ENCODE measurements at regions not wholly inside any gene's neighbourhood (a gene's known extent, or its start where the extent isn't known, plus 50 kb on each side); places are given as distances from the start of the nearest gene placed in this dataset.

DNA sequence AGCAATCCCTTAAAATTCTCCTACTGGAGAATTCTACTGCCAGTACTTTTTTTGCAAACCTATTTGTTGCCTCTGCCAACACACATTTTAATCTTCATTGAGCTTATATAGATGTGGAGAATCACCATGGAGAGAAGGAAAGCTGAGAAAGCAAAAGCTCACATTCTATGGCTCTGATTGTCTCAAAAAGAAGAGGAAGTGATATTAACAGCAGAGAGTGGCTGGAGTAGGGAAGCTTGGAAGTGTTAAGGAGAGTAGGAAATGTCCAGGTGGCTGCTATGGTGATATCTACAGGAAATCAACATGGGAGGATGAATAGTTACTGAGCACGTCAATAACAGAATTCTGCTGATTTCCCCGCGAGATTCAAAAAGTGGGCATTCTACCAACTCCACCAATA is 78.8 kb upstream of the TDRD3 start:
- TF ChIP-seq, protein P1, sequence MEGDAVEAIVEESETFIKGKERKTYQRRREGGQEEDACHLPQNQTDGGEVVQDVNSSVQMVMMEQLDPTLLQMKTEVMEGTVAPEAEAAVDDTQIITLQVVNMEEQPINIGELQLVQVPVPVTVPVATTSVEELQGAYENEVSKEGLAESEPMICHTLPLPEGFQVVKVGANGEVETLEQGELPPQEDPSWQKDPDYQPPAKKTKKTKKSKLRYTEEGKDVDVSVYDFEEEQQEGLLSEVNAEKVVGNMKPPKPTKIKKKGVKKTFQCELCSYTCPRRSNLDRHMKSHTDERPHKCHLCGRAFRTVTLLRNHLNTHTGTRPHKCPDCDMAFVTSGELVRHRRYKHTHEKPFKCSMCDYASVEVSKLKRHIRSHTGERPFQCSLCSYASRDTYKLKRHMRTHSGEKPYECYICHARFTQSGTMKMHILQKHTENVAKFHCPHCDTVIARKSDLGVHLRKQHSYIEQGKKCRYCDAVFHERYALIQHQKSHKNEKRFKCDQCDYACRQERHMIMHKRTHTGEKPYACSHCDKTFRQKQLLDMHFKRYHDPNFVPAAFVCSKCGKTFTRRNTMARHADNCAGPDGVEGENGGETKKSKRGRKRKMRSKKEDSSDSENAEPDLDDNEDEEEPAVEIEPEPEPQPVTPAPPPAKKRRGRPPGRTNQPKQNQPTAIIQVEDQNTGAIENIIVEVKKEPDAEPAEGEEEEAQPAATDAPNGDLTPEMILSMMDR (IDR thresholded peaks at IDR 0.05) = no peak
- Histone ChIP-seq H3K27ac (no peak overlapping the region), H3K27me3 (replicated peaks; ENCODE audit: insufficient read depth) (no peaks in the 10 kb centered on the region), H3K4me3 (no peak overlapping the region), H3K4me1 (ENCODE audit: control insufficient read depth in 1 of 2, low read depth in 2 of 2) (no peaks in the 10 kb centered on the region), H3K9me3 (no peaks in the 10 kb centered on the region), H3K36me3 (no peaks in the 10 kb centered on the region)
- ATAC-seq (ENCODE audit: insufficient number of reproducible peaks, low FRiP score, low read depth) (no peak), DNase-seq (ENCODE audit: low spot score) (no peak)

DNA sequence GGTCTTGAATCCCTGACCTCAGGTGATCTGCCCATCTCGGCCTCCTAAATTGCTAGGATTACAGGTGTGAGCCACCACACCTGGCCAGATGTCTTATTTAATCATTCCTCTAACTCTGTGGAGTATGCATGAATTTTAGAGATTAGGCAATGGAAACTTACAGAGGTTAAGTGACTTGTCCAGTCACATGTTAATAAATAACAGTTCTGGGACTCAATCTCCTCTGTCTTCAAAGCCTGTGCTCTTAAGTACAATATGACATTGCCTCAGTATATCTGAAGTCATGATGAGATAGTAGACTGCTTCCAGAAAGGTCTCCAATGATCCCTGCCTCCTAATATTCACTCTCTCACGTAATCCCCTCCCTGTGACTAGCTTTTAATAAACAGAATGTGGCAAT is 72.9 kb upstream of the TDRD3 start:
- Histone ChIP-seq H3K4me1 (ENCODE audit: control insufficient read depth in 1 of 2, low read depth in 2 of 2) (peaks cover 0 to 3% of the 10 kb centered on the region in 2 donors), H3K4me3 (no peak overlapping the region), H3K9me3 (no peaks in the 10 kb centered on the region), H3K27ac (no peak overlapping the region), H3K36me3 (no peaks in the 10 kb centered on the region), H3K27me3 (replicated peaks; ENCODE audit: insufficient read depth) (no peaks in the 10 kb centered on the region)
- TF ChIP-seq, protein P1 (IDR thresholded peaks at IDR 0.05) = no peak
- DNase-seq (ENCODE audit: low spot score) (no peak), ATAC-seq (ENCODE audit: insufficient number of reproducible peaks, low FRiP score, low read depth) (no peak)

DNA sequence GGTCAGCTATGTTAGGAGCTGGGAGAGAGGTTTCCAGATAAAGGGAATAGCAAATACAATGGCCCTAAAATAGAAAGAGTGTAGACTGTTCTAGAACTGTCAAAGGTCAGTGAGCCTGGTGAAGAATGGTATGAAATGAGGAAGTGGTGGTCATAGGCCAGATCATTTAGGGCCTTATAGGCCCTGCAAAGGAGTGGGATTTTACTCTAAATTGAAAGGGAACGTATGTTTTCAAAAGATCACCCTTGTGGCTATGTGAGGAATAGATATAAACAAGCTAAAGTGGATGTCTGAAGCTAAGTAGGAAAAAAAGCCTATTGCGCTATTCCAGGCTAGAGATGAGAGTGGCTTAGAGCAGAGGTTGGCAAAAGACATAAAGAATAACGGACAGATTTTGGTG is 70.7 kb upstream of the TDRD3 start:
- H3K4me1 ChIP-seq (ENCODE audit: control insufficient read depth in 1 of 2, low read depth in 2 of 2) = peaks cover 0 to 3% of the 10 kb centered on the region in 2 donors
- H3K36me3 ChIP-seq = no peaks in the 10 kb centered on the region
- H3K9me3 ChIP-seq = no peaks in the 10 kb centered on the region
- DNase-seq (ENCODE audit: low spot score) = no peak
- no peaks in the 10 kb centered on the region for H3K27me3 ChIP-seq (replicated peaks; ENCODE audit: insufficient read depth)
- ATAC-seq (ENCODE audit: insufficient number of reproducible peaks, low FRiP score, low read depth) = no peak
- no peak overlapping the region for H3K4me3 ChIP-seq
- TF ChIP-seq, protein P1 (IDR thresholded peaks at IDR 0.05) = no peak
- no peak overlapping the region for H3K27ac ChIP-seq

DNA sequence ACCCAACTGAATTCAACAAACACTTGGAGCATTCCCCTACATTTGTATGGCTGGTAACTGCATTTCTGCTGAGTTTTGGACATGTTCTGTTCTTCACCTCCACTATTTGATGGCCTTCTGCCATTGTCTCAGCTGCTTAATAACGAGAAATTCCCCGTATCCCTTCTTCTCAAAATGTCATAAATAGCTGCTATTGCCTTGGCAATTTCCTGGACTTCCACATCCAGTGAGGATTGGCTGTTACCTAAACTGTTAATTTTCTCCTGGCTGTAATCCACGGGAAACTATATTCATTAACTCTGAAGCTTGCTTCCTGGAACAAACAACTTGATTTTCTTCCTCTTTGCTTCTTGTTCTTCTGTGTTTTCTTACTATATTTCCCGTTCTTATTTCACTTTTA is 69.5 kb upstream of the TDRD3 start:
- peaks cover 0 to 3% of the 10 kb centered on the region in 2 donors for H3K4me1 ChIP-seq (ENCODE audit: control insufficient read depth in 1 of 2, low read depth in 2 of 2)
- ATAC-seq (ENCODE audit: insufficient number of reproducible peaks, low FRiP score, low read depth) = no peak
- DNase-seq (ENCODE audit: low spot score) = no peak
- no peaks in the 10 kb centered on the region for H3K9me3 ChIP-seq
- H3K4me3 ChIP-seq = peak overlapping the region; percentile 32
- H3K27me3 ChIP-seq (replicated peaks; ENCODE audit: insufficient read depth) = no peaks in the 10 kb centered on the region
- TF ChIP-seq, protein P1 (IDR thresholded peaks at IDR 0.05) = no peak
- no peaks in the 10 kb centered on the region for H3K36me3 ChIP-seq
- no peak overlapping the region for H3K27ac ChIP-seq

DNA sequence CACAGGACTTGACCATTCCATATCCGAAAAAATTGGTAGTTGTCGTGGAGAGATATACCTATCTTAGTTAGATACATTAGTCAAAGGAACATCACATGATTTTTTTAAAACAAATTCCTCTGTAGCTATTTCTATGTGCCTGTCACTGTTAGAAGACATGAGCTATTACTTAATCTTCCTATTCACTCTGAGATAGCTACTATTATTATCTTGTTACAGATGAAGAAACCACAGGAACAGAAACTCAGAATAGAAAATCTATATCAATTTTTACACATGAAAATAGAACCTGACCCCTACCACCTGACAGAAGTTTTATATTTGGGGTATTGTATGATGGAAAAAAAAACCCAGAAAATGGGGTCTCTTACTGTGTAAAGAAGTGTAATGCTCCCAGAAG is 68.9 kb upstream of the TDRD3 start:
- Histone ChIP-seq H3K27ac (no peak overlapping the region), H3K4me3 (no peak overlapping the region), H3K9me3 (no peaks in the 10 kb centered on the region), H3K36me3 (no peaks in the 10 kb centered on the region), H3K27me3 (replicated peaks; ENCODE audit: insufficient read depth) (no peaks in the 10 kb centered on the region), H3K4me1 (ENCODE audit: control insufficient read depth in 1 of 2, low read depth in 2 of 2) (peaks cover 0 to 3% of the 10 kb centered on the region in 2 donors)
- DNase-seq (ENCODE audit: low spot score) = no peak
- no peak for ATAC-seq (ENCODE audit: insufficient number of reproducible peaks, low FRiP score, low read depth)
- TF ChIP-seq, protein P1 (IDR thresholded peaks at IDR 0.05) = no peak

Measured in thoracic aorta (tissue), 2 donors.